Right lobe of liver (tissue), 6 donors: ENCODE measurements at regions not wholly inside any gene's neighbourhood (a gene's known extent, or its start where the extent isn't known, plus 50 kb on each side); places are given as distances from the start of the nearest gene placed in this dataset.

Experiments used
- ATAC-seq, 4 donors: fragments of 200-7000 bp; cut with Tn5 transposase; one replicate each; pipeline ENCODE4 v1.9.1; 2020; ENCODE audit warnings: mild to moderate bottlenecking in 4 of 4, moderate library complexity in 4 of 4
- DNase-seq, 3 donors: peaks; one replicate each; pipeline ENCODE4 v3.0.0-alpha.2; 2020
- H3K27ac ChIP-seq, 3 donors: fragments of 200-600 bp; one replicate each; pipeline ENCODE4 v1.8.0; 2022
- H3K27me3 ChIP-seq, 2 donors: fragments of 200-600 bp; one replicate each; pipeline ENCODE4 v1.8.0; 2022
- H3K36me3 ChIP-seq, 4 donors: fragments of 200-600 bp; sonication (generic) in 1 of 4; one replicate each; pipeline versions ENCODE4 v1.5.1 to v1.8.0; 2017 to 2022; ENCODE audit warnings: control low read depth in 1 of 4
- H3K4me1 ChIP-seq, 4 donors: fragments of 200-600 bp; sonication (generic) in 1 of 4; one replicate each; pipeline versions ENCODE4 v1.5.1 to v1.8.0; 2017 to 2022; ENCODE audit warnings: control low read depth in 1 of 4
- H3K4me3 ChIP-seq, 3 donors: fragments of 200-600 bp; one replicate each; pipeline ENCODE4 v1.8.0; 2022
- H3K9me3 ChIP-seq, 4 donors: fragments of 200-600 bp; sonication (generic) in 1 of 4; one replicate each; pipeline versions ENCODE4 v1.5.1 to v1.8.0; 2017 to 2022; ENCODE audit warnings: control low read depth in 1 of 4
- POLR2A ChIP-seq: fragments of 450-650 bp; IDR thresholded peaks from one replicate; pipeline ENCODE4 v1.6.1; 2017; ENCODE audit warnings: antibody characterized with exemption, mild to moderate bottlenecking
- WGBS: methylation state at CpG from one replicate; pipeline ENCODE4 v1.1.6; 2018; ENCODE audit warnings: low coverage, low lambda C conversion rate; ENCODE audit not compliant: insufficient coverage; ENCODE audit errors: missing lambda C conversion rate; 5-methylcytosine and 5-hydroxymethylcytosine counted together
- intact Hi-C, 2 donors: fragments of 100-400 bp; cut with DNase I; formaldehyde crosslinking; loops; one replicate each; pipeline versions ENCODE4 v1.11.2 to v1.14.1; 2022
- TF ChIP-seq, protein P1 (sequence below), 4 donors: fragments of 200-600 bp in 3 of 4; fragments of 450-650 bp in 1 of 4; IDR thresholded peaks; one replicate each; pipeline versions ENCODE4 v1.5.1 to v1.8.0; 2016 to 2022; ENCODE audit warnings: antibody characterized with exemption in 4 of 4, mild to moderate bottlenecking in 2 of 4
- donor health status: DM: no; HTN: yes; CAD: no.
- donor health status: DM: no; HTN: no; CAD: no.
- donor health status: DM: no; HTN: no; CAD: no.
- donor health status: DM: no; HTN: yes; CAD: no.
- donor health status: DM: no; HTN: yes; CAD: no.

DNA sequence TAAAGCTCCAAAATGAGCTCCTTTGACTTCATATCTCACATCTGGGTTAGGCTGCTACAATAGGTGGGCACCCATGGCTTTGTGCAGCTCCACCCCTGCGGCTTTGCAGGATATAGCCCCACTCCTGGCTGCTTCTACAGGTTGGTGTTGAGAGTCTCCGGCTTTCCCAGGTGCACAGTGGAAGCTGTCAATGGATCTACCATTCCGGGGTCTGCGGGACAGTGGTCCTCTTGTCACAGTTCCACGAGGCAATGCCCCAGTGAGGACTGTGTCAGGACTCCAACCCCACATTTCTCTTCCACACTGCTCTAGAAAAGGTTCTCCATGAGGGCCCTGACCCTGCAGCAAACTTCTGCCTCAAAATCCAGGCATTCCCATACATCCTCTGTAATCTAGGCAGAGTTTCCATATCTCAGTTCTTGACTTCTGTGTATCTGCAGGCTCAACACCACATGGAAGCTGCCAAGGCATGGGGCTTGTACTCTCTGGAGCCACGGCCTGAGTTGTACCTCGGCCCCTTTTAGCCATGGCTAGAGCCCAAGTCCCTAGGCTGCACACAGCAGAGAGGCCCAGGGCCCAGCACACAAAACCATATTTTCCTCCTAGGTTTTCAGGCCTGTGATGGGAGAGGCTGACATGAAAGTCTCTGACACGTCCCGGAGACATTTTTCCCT is 342.8 kb downstream of the FAM47B start:
- no peak for DNase-seq
- no peaks in the 10 kb centered on the region for H3K36me3 ChIP-seq

DNA sequence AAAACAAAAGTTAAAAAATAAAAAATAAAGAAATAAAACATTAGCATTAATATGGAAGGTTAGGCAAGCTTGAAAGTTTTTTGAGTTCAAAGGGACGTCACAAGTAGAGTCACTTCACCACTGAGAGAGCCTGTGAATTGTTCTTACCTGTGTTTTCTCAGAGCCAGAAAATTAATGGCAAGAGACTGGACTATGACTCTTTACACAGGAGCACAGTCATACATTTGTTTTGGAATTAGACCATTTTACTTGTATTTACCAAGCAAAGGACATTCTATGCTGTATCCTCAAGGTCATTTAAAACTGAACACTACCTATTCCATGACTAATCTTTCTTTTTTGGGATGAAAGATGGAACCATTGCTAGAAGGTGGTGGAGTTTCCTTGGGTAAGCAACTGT is 346.1 kb downstream of the FAM47B start:
- DNase-seq = no peak
- WGBS = 0% methylated on average over 1 of the region's 1 CpG
- H3K4me3 ChIP-seq = no peak overlapping the region
- TF ChIP-seq POLR2A = no peak
- TF ChIP-seq, protein P1, sequence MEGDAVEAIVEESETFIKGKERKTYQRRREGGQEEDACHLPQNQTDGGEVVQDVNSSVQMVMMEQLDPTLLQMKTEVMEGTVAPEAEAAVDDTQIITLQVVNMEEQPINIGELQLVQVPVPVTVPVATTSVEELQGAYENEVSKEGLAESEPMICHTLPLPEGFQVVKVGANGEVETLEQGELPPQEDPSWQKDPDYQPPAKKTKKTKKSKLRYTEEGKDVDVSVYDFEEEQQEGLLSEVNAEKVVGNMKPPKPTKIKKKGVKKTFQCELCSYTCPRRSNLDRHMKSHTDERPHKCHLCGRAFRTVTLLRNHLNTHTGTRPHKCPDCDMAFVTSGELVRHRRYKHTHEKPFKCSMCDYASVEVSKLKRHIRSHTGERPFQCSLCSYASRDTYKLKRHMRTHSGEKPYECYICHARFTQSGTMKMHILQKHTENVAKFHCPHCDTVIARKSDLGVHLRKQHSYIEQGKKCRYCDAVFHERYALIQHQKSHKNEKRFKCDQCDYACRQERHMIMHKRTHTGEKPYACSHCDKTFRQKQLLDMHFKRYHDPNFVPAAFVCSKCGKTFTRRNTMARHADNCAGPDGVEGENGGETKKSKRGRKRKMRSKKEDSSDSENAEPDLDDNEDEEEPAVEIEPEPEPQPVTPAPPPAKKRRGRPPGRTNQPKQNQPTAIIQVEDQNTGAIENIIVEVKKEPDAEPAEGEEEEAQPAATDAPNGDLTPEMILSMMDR (IDR thresholded peaks at IDR 0.05) = no peak
- peaks cover 0 to 10% (median 0%) of the 10 kb centered on the region in 4 donors for H3K4me1 ChIP-seq
- H3K27me3 ChIP-seq = no peaks in the 10 kb centered on the region
- no peaks in the 10 kb centered on the region for H3K36me3 ChIP-seq
- intact Hi-C loops = no loop called here
- H3K27ac ChIP-seq = peak overlapping the region; percentile 29 to 62 (median 48)
- no peaks in the 10 kb centered on the region for H3K9me3 ChIP-seq
- ATAC-seq = peak; percentile 72 to 84 (median 78)

More for the DNA sequence above, 342.8 kb downstream of the FAM47B start:
- Histone ChIP-seq H3K4me3 (no peak overlapping the region), H3K27ac (no peak overlapping the region), H3K9me3 (no peaks in the 10 kb centered on the region), H3K27me3 (no peaks in the 10 kb centered on the region), H3K4me1 (no peaks in the 10 kb centered on the region)
- no peak for ATAC-seq
- TF ChIP-seq, protein P1 (IDR thresholded peaks at IDR 0.05) = no peak
- TF ChIP-seq POLR2A = no peak
- intact Hi-C loops = no loop called here
- 62% methylated on average over 5 of the region's 9 CpGs for WGBS

DNA sequence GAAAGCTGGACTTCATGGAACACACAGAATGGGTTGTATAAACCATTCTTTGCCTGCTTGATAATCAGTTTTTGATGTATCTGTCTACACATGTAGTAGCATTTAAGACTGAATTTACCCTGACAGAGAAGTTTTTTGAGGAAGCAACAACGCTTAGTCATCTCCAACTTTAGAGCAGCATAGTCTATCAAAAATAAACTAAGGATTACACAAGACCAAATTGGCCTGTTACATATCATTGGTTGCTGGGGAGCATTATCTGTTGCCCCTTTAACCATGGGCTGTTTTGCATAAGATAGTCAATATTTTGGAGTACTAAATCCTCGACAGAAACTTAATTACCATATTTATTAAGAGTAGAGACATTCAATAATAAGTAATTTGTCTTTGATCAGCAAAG is 347.4 kb downstream of the FAM47B start:
- peak overlapping the region; percentile 31 to 62 (median 48) for H3K27ac ChIP-seq
- no peaks in the 10 kb centered on the region for H3K36me3 ChIP-seq
- peak; percentile 44 to 72 (median 60) for ATAC-seq

DNA sequence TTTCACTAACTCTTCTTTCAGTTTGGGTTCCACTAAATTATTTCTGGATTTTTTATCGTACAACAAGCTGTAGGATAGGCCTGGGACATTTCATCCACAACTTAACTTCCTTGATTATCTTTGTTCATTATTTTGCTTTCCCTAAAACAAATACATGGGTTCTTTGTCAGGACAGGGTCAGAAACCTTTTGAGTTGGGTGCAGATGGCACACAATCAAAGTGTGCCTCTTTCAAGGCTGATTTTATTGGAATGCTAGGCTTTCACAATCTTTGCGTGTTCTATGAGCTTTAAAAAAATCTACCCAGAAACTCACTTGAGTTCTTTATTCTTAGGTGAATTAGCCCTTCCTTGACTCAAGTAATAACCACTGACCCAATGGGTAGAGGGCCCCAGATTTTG is 348.4 kb downstream of the FAM47B start:
- no peaks in the 10 kb centered on the region for H3K27me3 ChIP-seq
- no peak overlapping the region for H3K4me3 ChIP-seq
- intact Hi-C loops = no loop called here
- peaks cover 0 to 10% (median 0%) of the 10 kb centered on the region in 4 donors for H3K4me1 ChIP-seq
- H3K36me3 ChIP-seq = no peaks in the 10 kb centered on the region
- WGBS = 29% methylated on average over 2 of the region's 2 CpGs
- DNase-seq (peak in 1 of 3 donors; percentile 50), ATAC-seq (peak; percentile 49 to 74 (median 55))
- TF ChIP-seq, protein P1 (IDR thresholded peaks at IDR 0.05) = no peak
- TF ChIP-seq POLR2A = no peak
- peak overlapping the region; percentile 31 to 62 (median 48) for H3K27ac ChIP-seq
- H3K9me3 ChIP-seq = no peaks in the 10 kb centered on the region

More for the DNA sequence above, 347.4 kb downstream of the FAM47B start:
- 22% methylated on average over 2 of the region's 2 CpGs for WGBS
- no peak for TF ChIP-seq POLR2A
- TF ChIP-seq, protein P1 (IDR thresholded peaks at IDR 0.05) = no peak
- H3K9me3 ChIP-seq = no peaks in the 10 kb centered on the region
- H3K4me3 ChIP-seq = no peak overlapping the region
- DNase-seq = no peak
- peaks cover 0 to 10% (median 0%) of the 10 kb centered on the region in 4 donors for H3K4me1 ChIP-seq
- no peaks in the 10 kb centered on the region for H3K27me3 ChIP-seq
- intact Hi-C loops = no loop called here
